Cerebellar cortex (tissue), 1 donor: ENCODE measurements at regions not wholly inside any gene's neighbourhood (a gene's known extent, or its start where the extent isn't known, plus 50 kb on each side); places are given as distances from the start of the nearest gene placed in this dataset.

Source experiments
- DNase-seq: peaks from one replicate; pipeline ENCODE4 v3.0.0-alpha.2; 2015; ENCODE audit warnings: low spot score

- no peak for DNase-seq
Measured at GRCh38 chr6:2429460-2429859, 184.1 kb upstream of the GMDS start.

DNA sequence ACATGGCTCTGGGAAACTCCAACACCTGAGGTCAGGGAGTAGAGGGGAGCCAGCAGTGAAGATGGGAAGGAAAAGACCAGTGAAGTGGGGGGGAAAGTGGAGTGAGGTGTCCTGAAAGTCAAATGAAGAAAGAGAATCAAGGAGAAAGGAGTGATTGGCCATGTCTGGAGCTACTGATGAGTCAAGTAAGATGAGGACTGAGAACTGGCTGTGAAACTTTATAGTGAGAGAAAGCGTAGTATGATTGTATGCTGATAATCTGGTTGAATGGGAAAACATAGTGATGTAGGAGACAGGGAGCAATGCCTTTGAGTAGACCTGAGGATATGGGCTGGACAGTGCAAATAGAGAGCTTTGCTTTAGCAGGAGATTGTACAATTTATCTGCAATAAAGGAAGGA is 183.6 kb upstream of the GMDS start:
- no peak for DNase-seq

- DNase-seq: no peak
Measured at GRCh38 chr6:2426561-2427340, 181.3 kb upstream of the GMDS start.

GRCh38 chr6:2416128-2416712 is 170.8 kb upstream of the GMDS start:
- DNase-seq: no peak

- DNase-seq: no peak
Measured at GRCh38 chr6:2414885-2415547, 169.6 kb upstream of the GMDS start.

DNA sequence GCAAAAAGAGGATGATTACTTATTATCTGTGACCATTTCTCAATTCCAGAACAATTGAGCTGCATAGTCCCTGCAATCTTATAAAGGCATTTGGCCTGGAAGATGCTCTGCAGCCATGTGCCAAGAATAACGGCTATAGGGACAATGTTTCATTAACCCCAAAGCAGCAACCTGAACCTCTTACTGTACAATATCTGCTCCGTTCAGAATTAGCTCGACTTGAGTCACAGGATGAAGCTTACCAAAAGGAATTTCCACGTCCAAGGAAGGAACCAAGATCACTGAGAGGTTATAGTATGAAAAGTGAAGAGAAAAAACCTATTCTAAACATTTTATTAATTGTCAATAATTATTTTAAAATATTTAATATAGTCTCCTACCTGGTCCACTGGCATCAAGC is 167.3 kb upstream of the GMDS start:
- no peak for DNase-seq

DNA sequence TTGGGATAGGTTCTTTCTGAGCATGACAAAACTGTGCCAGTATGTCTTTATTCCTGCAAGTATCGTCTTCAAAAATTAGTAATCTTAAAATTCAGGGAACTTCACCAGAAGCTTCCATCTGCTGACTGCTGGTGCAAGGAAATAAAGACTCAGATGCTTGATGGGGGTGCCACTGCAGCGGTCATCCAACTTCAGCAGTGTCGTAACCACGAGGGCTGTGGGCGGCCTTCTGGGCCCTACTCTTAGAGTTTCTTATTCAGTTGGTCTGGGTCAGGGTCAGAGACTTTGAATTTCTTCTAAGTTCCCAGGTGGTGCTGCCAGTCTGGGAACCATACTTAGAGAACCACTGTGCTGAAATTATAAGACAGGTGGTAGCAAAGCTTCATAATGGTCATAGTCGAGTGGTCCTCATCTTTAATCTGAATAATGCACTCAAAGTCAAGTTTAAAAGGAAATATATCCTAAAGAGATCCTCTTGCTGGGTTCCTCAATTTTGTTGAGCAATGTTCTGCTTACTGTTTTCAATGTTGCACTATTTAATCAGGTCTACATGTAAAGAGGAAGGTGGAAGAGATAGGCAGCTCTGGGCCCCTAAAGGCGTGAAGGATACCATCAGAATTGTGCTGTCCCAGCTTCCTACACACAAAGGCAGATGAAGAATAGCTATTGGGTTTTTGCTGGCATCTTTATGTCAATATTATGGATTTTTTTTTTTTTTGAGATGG is 165.4 kb upstream of the GMDS start:
- DNase-seq: no peak

GRCh38 chr6:2407525-2407924 is 162.1 kb upstream of the GMDS start:
- DNase-seq: no peak

GRCh38 chr6:2404211-2404929 is 159.0 kb upstream of the GMDS start:
- no peak for DNase-seq

GRCh38 chr6:2403546-2403945 is 158.1 kb upstream of the GMDS start:
- no peak for DNase-seq

DNA sequence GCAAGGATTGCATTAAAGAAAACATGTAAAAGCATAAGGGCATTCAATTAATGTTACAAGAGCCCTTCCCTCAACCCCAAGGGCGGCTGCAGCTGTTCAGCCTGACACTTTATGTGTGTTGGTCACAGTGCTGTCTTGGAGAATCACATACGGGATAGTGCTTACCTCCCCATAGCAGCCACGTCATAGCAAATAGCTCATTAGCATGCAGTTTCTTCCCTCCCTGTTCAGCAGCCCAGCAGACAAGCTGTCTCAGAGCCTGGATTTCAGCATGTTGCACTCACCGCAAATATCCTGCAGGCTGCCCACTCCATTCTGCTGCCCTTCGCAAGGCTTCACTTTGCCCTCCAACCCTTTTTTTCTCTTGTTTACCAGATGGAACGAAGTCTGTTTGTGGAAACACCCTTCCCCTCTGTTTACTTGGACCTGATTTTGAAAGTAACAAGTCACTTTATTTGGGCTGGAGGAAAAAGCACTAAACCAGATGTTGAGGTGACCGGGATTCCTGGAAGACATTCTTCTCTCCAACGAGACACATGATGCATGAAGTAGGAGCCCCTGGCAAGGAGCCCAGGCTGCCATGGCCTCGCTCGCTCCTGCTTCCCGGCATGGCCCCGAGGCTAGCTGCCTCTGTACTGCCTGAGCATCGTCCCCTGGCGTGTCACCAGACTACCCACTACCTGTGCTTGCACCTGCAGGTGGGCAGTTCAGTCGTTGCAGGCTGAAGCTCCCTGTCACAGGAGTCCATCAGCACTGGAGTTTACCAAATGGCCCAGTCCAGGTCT is 151.6 kb upstream of the GMDS start:
- no peak for DNase-seq

DNA sequence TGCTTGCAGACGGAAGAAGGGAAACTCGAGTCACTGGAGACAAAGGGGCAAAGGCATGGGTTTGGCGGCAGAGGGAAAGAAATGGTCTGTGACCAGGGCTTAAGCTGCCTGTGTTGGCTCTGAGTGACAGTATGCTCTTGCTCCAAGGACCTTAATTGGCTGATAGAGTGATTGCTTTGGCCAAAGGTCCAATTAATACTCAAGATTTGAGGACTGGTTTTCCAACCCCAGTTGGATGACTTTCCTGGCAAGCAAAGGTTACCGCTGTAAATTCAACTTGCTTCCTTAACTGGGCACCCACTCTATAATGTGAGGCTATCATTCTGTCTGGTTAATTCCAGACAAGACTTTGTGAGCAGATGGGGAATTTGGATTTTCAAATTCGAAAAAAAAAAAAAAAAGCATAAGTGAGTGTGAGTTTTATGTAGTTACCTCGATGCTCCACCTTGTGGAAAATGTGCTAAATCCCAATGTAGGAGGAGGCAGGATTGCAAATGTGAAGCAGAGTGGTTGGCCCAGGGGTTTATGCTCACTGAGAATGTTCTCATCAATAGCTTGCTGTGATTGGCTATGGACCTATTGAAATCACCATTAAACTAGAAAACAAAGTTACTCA is 150.7 kb upstream of the GMDS start:
- DNase-seq: peak; percentile 7

- no peak for DNase-seq
Measured at GRCh38 chr6:2388554-2389324, 143.3 kb upstream of the GMDS start.

GRCh38 chr6:2387445-2387844 is 142.0 kb upstream of the GMDS start:
- DNase-seq: no peak

DNA sequence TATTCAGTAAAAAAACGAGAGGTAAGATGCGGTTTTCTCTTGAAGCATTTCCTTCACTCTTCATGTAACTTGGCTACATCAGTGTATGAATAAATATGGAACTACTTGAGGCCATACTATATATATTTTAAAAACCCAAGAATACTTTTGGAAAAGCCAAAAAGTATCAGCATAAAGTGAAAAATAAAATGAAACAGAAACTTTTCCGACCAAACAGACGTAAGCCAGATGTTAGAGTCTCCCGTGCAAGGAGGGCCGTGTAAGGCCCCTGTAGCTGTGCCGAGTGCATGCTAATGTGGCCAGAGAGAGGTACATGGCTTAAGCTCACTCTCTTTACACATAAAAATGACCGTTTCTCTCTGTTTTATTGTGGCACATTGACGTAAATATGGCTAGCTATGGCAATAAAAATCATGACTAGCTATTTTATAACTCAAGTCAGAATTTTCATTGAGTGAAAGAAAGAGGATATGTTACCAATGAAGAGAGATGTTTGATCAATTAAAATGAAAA is 140.1 kb upstream of the GMDS start:
- no peak for DNase-seq

GRCh38 chr6:2384528-2384927 is 139.1 kb upstream of the GMDS start:
- no peak for DNase-seq

DNA sequence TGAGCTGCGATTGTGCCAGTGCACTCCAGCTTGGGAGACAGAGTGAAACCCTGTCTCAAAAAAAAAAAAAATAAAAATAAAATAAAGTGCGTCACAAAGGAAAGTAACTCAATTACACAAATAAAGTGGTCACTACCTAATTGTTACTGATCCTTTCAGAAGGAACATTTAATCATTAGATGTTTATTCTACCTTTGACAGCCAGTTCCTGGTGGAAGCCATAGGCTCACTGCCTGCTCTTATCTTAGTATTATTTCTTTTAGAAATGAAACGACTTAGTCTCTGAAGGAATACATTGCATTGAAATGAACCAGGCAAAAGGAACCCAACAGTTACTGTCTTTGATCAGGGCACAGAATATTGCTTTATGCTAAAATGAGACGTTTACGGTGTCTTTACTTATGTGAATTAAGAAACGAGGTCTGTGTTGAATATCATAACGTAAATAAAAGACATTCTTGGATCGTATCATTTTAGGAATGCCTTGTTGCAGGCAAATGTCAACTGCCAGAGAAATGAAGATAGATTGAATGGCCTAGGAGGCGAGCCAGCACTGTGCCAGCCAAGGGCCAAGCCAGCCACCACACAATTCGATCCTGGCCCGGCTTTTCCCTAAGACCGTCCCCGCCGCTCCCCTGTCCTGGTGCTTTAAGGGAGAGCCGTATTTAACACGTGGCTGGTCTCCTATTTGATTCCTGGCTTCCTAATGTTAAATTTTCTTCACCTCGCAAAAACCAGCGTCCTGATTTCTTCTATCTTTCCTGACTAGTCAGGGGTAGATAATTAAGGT is 136.7 kb upstream of the GMDS start:
- DNase-seq: no peak

GRCh38 chr6:2378891-2379652 is 133.7 kb upstream of the GMDS start:
- DNase-seq: no peak
